ENCODE measurements at regions not wholly inside any gene's neighbourhood (a gene's known extent, or its start where the extent isn't known, plus 50 kb on each side); places are given as distances from the start of the nearest gene placed in this dataset.

GRCh38 chr7:66556177-66556548 is 72.5 kb upstream of the KCTD7 start:
- no peaks in the 10 kb centered on the region for H3K27me3 ChIP-seq
- peaks cover 26% of the 10 kb centered on the region for H3K36me3 ChIP-seq
- TF ChIP-seq CTCF (IDR thresholded peaks at IDR 0.05; ENCODE audit: low read depth, low read length): no peak

GRCh38 chr7:66556549-66557213 is 72.0 kb upstream of the KCTD7 start:
- peaks cover 21% of the 10 kb centered on the region for H3K36me3 ChIP-seq
- DNase-seq (ENCODE audit: low read depth in 1 of 2, low spot score in 1 of 2): no peak
- no peaks in the 10 kb centered on the region for H3K4me1 ChIP-seq (ENCODE audit: low read depth)
- no peaks in the 10 kb centered on the region for H3K27me3 ChIP-seq
- H3K4me3 ChIP-seq: no peak overlapping the region
- H3K9me3 ChIP-seq (ENCODE audit: low read depth): no peaks in the 10 kb centered on the region
- no peak for TF ChIP-seq CTCF (IDR thresholded peaks at IDR 0.05; ENCODE audit: low read depth, low read length)
- no peak overlapping the region for H3K27ac ChIP-seq

More at GRCh38 chr7:66556177-66556548, 72.5 kb upstream of the KCTD7 start:
- no peak overlapping the region for H3K4me3 ChIP-seq
- H3K4me1 ChIP-seq (ENCODE audit: low read depth): no peaks in the 10 kb centered on the region
- H3K9me3 ChIP-seq (ENCODE audit: low read depth): no peaks in the 10 kb centered on the region
- H3K27ac ChIP-seq: no peak overlapping the region
- DNase-seq (ENCODE audit: low read depth in 1 of 2, low spot score in 1 of 2): no peak

GRCh38 chr7:66557214-66558200 is 71.2 kb upstream of the KCTD7 start:
- peak; percentile 57 to 67 for DNase-seq (ENCODE audit: low read depth in 1 of 2, low spot score in 1 of 2)
- TF ChIP-seq CTCF (IDR thresholded peaks at IDR 0.05; ENCODE audit: low read depth, low read length): peak; percentile 95
- no peaks in the 10 kb centered on the region for H3K27me3 ChIP-seq
- H3K9me3 ChIP-seq (ENCODE audit: low read depth): no peaks in the 10 kb centered on the region
- H3K27ac ChIP-seq: no peak overlapping the region
- no peaks in the 10 kb centered on the region for H3K4me1 ChIP-seq (ENCODE audit: low read depth)
- no peak overlapping the region for H3K4me3 ChIP-seq
- H3K36me3 ChIP-seq: peaks cover 21% of the 10 kb centered on the region

- no peak for DNase-seq (ENCODE audit: low read depth in 1 of 2, low spot score in 1 of 2)
- TF ChIP-seq CTCF (IDR thresholded peaks at IDR 0.05; ENCODE audit: low read depth, low read length): no peak
- Histone ChIP-seq H3K27me3 (no peaks in the 10 kb centered on the region), H3K4me1 (ENCODE audit: low read depth) (no peaks in the 10 kb centered on the region), H3K36me3 (peaks cover 16% of the 10 kb centered on the region), H3K27ac (no peak overlapping the region), H3K4me3 (no peak overlapping the region), H3K9me3 (ENCODE audit: low read depth) (no peaks in the 10 kb centered on the region)
Measured at GRCh38 chr7:66558201-66558641, 70.5 kb upstream of the KCTD7 start.

GRCh38 chr7:66558660-66559465 is 69.8 kb upstream of the KCTD7 start:
- Histone ChIP-seq H3K4me1 (ENCODE audit: low read depth) (no peaks in the 10 kb centered on the region), H3K27ac (peak overlapping the region; percentile 17), H3K4me3 (no peak overlapping the region), H3K27me3 (no peaks in the 10 kb centered on the region), H3K9me3 (ENCODE audit: low read depth) (no peaks in the 10 kb centered on the region), H3K36me3 (peaks cover 10% of the 10 kb centered on the region)
- no peak for DNase-seq (ENCODE audit: low read depth in 1 of 2, low spot score in 1 of 2)
- no peak for TF ChIP-seq CTCF (IDR thresholded peaks at IDR 0.05; ENCODE audit: low read depth, low read length)
